Activated T-cell treated with anti-CD3 and anti-CD28 coated beads, Interleukin-2, amount 50 U/mL, for 24 hours (primary cell): ENCODE measurements at regions not wholly inside any gene's neighbourhood (a gene's known extent, or its start where the extent isn't known, plus 50 kb on each side); places are given as distances from the start of the nearest gene placed in this dataset.
"Not testable (repeated sequence)": the region's sequence is repeated elsewhere in the genome, so short reads cannot be mapped to it uniquely, and the experiment has no call there.

ENCODE experiments used
- DNase-seq: peaks from one replicate; pipeline ENCODE4 v3.0.0-alpha.2; 2020
- H3K27ac Mint-ChIP-seq: 2 replicates; pipeline ENCODE4 v1.8.0; 2020; ENCODE audit warnings: mild to moderate bottlenecking, mixed read lengths
- H3K27me3 Mint-ChIP-seq: 2 replicates; pipeline ENCODE4 v1.8.0; 2020; ENCODE audit warnings: mixed read lengths
- H3K36me3 Mint-ChIP-seq: 2 replicates; pipeline ENCODE4 v1.8.0; 2020; ENCODE audit warnings: low read depth, mixed read lengths
- H3K4me1 Mint-ChIP-seq: 2 replicates; pipeline ENCODE4 v1.8.0; 2020; ENCODE audit warnings: low read depth, mixed read lengths
- H3K4me3 Mint-ChIP-seq: 2 replicates; pipeline ENCODE4 v1.8.0; 2020; ENCODE audit warnings: mild to moderate bottlenecking, moderate library complexity, mixed read lengths
- H3K9me3 Mint-ChIP-seq: 2 replicates; pipeline ENCODE4 v1.8.0; 2020; ENCODE audit warnings: mixed read lengths

DNA sequence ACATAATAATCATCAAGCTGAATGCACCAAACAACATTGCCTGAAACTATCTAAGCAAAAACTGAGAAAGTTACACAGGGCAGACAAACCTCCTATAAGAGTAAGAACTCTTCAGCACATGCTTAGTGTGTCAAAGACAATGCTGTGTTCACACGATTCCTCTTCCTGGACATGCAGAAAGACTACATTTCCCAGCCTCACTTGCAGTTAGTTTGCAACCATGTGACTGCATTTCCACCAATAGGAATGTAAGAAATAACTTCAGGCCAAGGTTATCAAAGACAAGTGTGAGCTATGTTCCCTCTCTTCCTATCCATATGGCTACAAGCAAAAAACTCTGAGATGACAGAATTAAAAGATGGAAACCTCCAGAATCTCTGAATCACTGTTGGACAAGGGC lies 109.8 kb downstream of the OTOP1 start:
- H3K4me3 Mint-ChIP-seq, DNase-seq, H3K36me3 Mint-ChIP-seq, H3K27ac Mint-ChIP-seq, H3K27me3 Mint-ChIP-seq, H3K4me1 Mint-ChIP-seq, H3K9me3 Mint-ChIP-seq: not testable (repeated sequence)

DNA sequence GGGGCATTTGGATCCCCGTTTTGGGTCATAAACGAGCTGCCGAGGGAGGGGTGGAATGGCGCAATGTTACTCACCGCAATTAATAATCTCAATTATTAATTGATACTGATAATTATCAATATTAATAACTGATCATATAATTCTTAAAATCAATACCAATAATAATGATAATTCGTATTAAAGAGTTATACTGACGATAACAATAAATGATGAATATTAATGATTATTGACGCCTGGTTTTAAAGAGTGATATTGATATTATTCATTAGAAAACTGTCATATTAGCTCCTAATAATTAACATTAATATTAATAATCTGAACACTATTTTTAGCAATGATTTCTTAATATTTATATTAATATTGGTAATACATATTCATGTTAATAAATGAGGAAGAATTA lies 92.4 kb downstream of the OTOP1 start:
- peaks cover 20% of the 10 kb centered on the region for H3K27me3 Mint-ChIP-seq
- H3K36me3 Mint-ChIP-seq, H3K4me1 Mint-ChIP-seq, H3K27ac Mint-ChIP-seq, H3K4me3 Mint-ChIP-seq, H3K9me3 Mint-ChIP-seq, DNase-seq: not testable (repeated sequence)

DNA sequence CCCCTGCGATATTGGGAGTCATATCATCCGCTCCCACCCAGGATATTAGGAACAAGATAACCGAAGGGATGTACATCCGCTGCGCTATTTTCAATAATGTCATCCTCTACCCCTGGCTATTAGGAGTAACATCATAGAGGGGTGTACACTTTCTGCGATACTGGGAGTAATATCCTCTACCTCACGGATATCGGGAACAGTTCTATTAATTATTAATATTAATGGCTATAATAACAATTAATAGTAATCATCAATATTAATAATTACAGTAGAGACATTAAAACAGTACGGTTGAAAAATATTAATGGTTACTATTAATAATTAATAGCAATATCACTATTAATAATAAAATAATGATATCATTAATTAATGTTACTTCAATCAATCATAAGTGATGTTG lies 90.1 kb downstream of the OTOP1 start:
- H3K9me3 Mint-ChIP-seq, H3K4me3 Mint-ChIP-seq, H3K4me1 Mint-ChIP-seq, DNase-seq, H3K27ac Mint-ChIP-seq, H3K36me3 Mint-ChIP-seq: not testable (repeated sequence)
- peaks cover 17% of the 10 kb centered on the region for H3K27me3 Mint-ChIP-seq
